ENCODE measurements at regions not wholly inside any gene's neighbourhood (a gene's known extent, or its start where the extent isn't known, plus 50 kb on each side); places are given as distances from the start of the nearest gene placed in this dataset.

GRCh38 chr3:72259755-72260587, 475.0 kb upstream of the PROK2 start:
- no peak overlapping the region for H3K4me3 ChIP-seq (ENCODE audit: control insufficient read depth, low read depth, low read length)
- no peak for TF ChIP-seq CTCF (IDR thresholded peaks at IDR 0.05; ENCODE audit: control insufficient read depth, insufficient read depth, low read depth, low read length, missing control alignments)
- DNase-seq (ENCODE audit: low read depth): no peak

- TF ChIP-seq CTCF (IDR thresholded peaks at IDR 0.05; ENCODE audit: control insufficient read depth, insufficient read depth, low read depth, low read length, missing control alignments): no peak
- no peak for DNase-seq (ENCODE audit: low read depth)
- no peak overlapping the region for H3K4me3 ChIP-seq (ENCODE audit: control insufficient read depth, low read depth, low read length)
These were observed 473.6 kb upstream of the PROK2 start for GRCh38 chr3:72258361-72259141.

GRCh38 chr3:72257738-72258137, 472.8 kb upstream of the PROK2 start:
- H3K4me3 ChIP-seq (ENCODE audit: control insufficient read depth, low read depth, low read length): no peak overlapping the region
- no peak for DNase-seq (ENCODE audit: low read depth)
- no peak for TF ChIP-seq CTCF (IDR thresholded peaks at IDR 0.05; ENCODE audit: control insufficient read depth, insufficient read depth, low read depth, low read length, missing control alignments)

GRCh38 chr3:72257203-72257602, 472.3 kb upstream of the PROK2 start:
- no peak for DNase-seq (ENCODE audit: low read depth)
- no peak overlapping the region for H3K4me3 ChIP-seq (ENCODE audit: control insufficient read depth, low read depth, low read length)
- TF ChIP-seq CTCF (IDR thresholded peaks at IDR 0.05; ENCODE audit: control insufficient read depth, insufficient read depth, low read depth, low read length, missing control alignments): no peak

- DNase-seq (ENCODE audit: low read depth): no peak
These were observed 471.8 kb upstream of the PROK2 start for GRCh38 chr3:72256716-72257115.

More at GRCh38 chr3:72256716-72257115, 471.8 kb upstream of the PROK2 start:
- H3K4me3 ChIP-seq (ENCODE audit: control insufficient read depth, low read depth, low read length): no peak overlapping the region
- no peak for TF ChIP-seq CTCF (IDR thresholded peaks at IDR 0.05; ENCODE audit: control insufficient read depth, insufficient read depth, low read depth, low read length, missing control alignments)

All from AG09309 (cell line).